HepG2 (cell line): ENCODE measurements at regions not wholly inside any gene's neighbourhood (a gene's known extent, or its start where the extent isn't known, plus 50 kb on each side); places are given as distances from the start of the nearest gene placed in this dataset.

ENCODE experiments used
- ETV6 ChIP-seq: sonication (generic); formaldehyde crosslinking; conservative IDR thresholded peaks from 2 replicates; pipeline ENCODE4 v1.4.0; 2020; ENCODE audit warnings: missing genetic modification reagents
- ZBTB2 ChIP-seq: sonication (generic); formaldehyde crosslinking; IDR thresholded peaks from 2 replicates; pipeline ENCODE4 v1.8.0; 2022; ENCODE audit warnings: low read depth, missing genetic modification reagents
- ZNF143 ChIP-seq: sonication (generic); formaldehyde crosslinking; IDR thresholded peaks from 2 replicates; pipeline ENCODE4 v1.4.0; 2020; ENCODE audit warnings: missing genetic modification reagents
- ZNF703 ChIP-seq: sonication (generic); formaldehyde crosslinking; IDR thresholded peaks from 2 replicates; pipeline ENCODE4 v1.5.1; 2020; ENCODE audit warnings: missing genetic modification reagents, mild to moderate bottlenecking, moderate library complexity, borderline replicate concordance
- TF ChIP-seq, protein P1 (sequence below): sonication (generic); formaldehyde crosslinking; IDR thresholded peaks from 2 replicates; pipeline ENCODE4 v1.4.0; 2020; ENCODE audit warnings: mild to moderate bottlenecking, missing genetic modification reagents

DNA sequence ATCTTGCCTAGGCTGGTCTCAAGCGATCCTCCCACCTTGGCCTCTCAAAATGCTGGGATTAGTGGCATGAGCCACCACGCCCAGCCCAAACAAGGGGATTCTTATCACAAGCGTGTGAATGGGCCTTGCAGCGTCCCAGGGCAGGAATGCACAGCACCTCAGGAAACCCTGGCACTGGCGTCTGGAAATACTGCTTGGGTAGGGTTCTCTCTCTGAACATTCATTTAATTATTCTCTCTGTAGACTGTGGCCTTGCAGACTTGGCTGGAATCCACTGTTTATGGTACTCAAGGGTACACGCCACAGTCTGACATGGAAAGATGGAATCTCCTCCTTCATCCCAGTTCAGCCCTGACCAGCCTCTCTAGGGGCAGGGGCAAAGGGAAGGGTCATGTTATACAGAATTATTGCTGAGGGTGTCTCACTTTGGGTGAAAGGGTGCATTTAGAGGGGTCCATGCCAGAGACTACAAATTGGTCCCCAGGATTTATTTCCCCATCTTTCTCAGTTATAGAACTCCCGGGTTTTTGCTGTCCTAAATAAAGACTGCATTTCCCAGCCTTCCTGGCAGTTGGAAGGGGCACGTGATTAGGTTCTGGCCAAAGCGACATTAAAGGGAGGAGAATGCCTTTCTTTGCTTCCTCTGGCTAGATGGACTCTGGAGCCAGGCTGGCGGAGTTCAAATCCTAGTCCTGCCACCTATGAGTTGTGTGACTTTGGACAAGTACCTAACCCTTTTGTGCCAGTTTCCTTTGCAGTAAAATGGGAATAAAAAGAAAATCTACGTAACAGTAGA, 147.2 kb upstream of the HAAO start (continued):
- TF ChIP-seq ZNF143 (CRISPR knock-in tag) (peak; percentile 81), ETV6 (CRISPR knock-in tag) (no peak), ZBTB2 (CRISPR knock-in tag) (no peak), ZNF703 (CRISPR knock-in tag) (no peak)
- TF ChIP-seq, protein P1, sequence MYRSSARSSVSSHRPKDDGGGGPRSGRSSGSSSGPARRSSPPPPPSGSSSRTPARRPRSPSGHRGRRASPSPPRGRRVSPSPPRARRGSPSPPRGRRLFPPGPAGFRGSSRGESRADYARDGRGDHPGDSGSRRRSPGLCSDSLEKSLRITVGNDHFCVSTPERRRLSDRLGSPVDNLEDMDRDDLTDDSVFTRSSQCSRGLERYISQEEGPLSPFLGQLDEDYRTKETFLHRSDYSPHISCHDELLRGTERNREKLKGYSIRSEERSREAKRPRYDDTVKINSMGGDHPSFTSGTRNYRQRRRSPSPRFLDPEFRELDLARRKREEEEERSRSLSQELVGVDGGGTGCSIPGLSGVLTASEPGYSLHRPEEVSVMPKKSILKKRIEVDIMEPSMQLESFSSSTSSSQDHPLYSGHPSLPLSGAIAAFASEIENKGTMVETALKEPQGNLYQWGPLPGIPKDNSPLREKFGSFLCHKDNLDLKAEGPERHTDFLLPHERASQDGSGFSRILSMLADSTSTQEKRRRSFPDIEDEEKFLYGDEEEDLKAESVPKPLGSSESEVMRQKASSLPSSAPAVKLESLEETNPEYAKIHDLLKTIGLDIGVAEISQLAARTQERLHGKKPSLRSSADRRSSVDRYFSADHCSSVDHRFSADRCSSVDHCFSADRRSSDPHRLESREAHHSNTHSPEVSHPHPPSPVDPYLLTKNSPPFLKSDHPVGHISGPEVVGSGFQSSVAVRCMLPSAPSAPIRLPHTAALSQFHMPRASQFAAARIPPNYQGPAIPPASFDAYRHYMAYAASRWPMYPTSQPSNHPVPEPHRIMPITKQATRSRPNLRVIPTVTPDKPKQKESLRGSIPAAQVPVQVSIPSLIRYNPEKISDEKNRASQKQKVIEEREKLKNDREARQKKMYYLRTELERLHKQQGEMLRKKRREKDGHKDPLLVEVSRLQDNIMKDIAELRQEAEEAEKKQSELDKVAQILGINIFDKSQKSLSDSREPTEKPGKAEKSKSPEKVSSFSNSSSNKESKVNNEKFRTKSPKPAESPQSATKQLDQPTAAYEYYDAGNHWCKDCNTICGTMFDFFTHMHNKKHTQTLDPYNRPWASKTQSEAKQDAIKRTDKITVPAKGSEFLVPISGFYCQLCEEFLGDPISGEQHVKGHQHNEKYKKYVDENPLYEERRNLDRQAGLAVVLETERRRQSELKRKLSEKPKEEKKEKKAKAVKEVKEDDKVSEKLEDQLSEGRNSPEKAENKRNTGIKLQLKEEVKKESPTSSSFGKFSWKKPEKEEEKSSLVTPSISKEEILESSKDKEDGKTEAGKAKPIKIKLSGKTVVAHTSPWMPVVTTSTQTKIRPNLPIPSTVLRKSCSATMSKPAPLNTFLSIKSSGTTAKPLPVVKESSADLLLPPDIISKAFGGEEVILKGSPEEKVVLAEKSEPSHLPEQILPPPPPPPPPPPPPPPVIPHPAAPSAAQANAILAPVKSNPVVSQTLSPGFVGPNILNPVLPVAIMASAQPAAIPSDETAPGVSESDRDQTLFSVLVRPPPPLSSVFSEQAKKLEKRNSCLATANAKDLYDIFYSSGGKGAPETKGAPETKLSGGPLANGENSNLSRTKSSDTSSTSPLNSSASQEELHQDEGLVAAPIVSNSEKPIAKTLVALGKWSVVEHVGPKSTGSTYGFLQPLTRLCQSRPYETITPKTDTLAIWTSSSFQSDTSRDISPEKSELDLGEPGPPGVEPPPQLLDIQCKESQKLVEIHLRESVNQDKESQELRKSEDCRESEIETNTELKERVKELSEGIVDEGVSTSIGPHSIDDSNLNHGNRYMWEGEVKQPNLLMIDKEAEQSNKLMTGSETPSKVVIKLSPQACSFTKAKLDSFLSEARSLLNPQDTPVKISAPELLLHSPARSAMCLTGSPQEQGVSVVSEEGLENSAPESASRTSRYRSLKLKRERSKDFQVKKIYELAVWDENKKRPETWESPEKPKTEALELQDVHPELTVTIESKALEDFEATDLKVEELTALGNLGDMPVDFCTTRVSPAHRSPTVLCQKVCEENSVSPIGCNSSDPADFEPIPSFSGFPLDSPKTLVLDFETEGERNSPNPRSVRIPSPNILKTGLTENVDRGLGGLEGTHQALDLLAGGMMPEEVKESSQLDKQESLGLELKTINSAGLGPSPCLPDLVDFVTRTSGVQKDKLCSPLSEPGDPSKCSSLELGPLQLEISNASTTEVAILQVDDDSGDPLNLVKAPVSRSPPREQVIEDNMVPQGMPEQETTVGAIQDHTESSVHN: no peak
